GM20431 (cell line): ENCODE measurements at regions not wholly inside any gene's neighbourhood (a gene's known extent, or its start where the extent isn't known, plus 50 kb on each side); places are given as distances from the start of the nearest gene placed in this dataset.

Source experiments
- in situ Hi-C: fragments of 300-500 bp; cut with MseI, MboI; formaldehyde crosslinking; loops from one replicate; pipeline ENCODE4 v1.15.0; 2020; ENCODE audit warnings: low sequenced_read_pairs; ENCODE audit not compliant: unreplicated experiment

DNA sequence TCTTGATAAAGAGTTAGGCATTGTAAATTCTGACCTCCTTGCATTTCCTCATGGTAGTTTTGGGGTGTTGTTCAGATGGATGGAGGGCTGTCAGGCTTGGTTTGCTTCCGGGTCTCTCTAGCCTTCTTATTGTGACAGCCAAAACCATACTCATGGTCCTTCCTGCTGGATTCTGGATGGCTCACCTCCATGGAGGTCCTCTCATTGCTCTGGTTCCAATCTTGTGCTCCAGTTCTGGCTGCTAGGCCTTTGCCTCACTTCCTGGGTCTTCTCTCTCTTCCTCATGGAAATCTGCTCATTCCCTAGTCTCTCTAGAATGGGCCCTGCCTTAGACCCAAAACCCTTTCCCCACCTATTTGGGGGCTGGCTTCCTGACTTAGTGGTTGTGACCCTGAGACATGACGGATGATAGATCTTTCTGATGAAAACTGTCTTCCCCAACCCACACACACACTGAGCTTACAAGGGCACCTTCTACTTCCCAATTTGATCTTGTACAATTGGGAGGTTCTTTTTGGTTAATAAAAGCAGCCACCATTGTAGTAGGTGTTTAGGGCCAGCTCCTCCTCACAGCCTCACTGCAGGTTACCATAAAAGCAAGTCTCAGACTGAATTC lies 66.2 kb upstream of the XCR1 start:
- in situ Hi-C loops = loop anchor here (10.0 kb wide), 1 partner anchor 111 kb away; the partner anchor contains the start of gene CCR1

DNA sequence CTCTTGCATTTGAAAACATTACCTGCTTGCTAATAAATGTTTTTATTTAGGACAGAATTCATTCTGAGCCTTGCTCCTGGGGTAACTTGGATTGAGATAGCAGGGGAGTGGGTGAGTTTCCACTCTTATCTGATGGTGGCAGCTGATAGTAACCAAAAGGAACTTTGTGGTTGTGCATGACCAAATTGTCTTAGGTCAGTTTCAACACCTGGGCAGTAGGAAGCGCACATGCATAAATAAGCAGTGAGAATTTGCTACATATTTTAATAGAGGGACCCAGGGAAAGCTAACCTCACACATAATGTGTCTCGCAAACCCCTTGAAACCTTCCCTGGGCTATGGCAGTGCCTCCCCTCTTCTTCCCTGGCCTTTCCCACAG lies 65.4 kb upstream of the XCR1 start:
- in situ Hi-C loops = loop anchor here (10.0 kb wide), 1 partner anchor 112 kb away; the partner anchor contains the start of gene CCR1

DNA sequence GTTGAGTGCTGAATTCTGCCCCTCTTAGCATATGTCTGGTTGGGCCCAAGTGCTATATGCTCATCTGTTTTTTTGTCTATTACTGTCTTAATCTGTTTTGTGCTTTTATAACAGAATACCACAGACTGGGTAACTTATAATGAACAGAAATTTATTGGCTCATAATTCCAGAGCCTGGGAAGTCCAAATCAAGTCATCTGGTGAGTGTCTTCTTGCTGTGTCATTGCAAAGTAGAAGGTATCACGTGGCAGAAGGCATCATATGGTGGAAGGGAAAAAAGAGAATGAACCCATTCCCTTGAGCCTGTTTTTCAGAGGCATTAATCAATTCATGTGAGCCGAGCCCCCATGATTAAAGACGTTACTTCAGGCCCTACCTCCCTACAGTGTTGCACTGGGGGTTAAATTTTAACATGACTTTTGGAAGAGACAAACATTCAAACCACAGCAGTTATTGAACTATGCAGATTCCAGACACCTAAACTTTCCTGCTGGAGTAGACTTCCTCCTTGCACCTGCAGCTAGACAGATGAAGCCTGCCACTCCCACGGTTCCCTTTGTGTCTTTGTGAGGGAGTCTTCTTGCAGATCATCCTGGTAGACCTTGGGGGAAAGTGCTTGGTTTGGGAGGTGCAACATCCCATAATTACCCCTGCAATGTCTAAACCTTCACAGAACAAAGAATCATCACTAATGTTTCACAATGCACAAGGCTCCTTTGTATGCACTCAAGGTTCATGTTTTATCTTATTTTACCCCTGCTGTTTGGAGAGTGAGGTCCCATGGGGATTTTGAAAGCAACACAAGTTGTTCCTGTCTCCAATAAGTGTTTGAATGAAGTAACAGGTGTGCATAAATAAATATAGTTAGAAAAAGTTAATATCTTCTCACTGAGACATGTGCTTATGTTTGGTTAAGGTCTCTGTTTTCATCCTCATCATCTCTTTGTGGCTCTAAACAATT lies 64.7 kb upstream of the XCR1 start:
- in situ Hi-C loops = loop anchor here (10.0 kb wide), 1 partner anchor 113 kb away; the partner anchor contains the start of gene CCR1

DNA sequence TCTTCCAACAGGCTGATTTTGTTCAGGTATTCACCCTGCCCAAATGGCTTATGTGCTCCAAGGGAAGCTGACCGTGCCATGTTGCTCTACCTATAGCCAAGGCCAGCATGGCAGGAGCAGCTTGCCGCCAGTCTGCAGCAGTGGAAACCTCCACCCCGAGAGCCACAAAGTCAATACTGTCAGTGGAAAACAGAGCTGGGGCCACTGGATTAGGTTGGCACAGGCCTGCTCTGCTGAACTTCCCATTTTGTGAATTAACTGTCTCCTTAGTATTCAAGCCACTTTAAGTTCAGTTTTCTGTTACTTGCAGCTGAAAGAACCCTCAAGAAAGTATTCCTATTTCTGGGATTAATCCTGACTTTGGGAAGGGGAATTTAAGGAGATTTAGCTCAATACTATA lies 63.8 kb upstream of the XCR1 start:
- in situ Hi-C loops = loop anchor here (10.0 kb wide), 1 partner anchor 114 kb away; the partner anchor contains the start of gene CCR1

DNA sequence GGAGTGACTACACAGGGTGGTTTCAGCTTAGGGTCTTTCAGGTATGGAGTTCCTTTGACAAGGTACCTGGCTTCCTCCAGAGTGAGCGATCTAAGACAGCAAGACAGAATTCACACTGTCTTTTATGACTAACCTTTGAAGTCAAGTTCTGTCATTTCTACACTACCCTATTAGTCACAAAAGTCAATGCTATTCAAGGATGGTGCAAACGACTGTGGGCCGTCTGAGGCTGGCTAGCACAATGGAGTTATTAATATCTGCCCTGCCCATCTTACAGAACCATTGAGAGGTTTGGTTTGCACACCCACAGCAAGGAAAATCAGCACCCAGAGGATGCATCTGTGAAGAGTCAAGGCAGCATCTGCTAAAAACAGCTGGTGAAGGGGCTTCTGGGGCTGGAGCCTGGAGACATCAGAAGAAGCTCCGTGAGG lies 62.9 kb upstream of the XCR1 start:
- in situ Hi-C loops = loop anchor here (10.0 kb wide), 1 partner anchor 115 kb away; the partner anchor contains the start of gene CCR1

DNA sequence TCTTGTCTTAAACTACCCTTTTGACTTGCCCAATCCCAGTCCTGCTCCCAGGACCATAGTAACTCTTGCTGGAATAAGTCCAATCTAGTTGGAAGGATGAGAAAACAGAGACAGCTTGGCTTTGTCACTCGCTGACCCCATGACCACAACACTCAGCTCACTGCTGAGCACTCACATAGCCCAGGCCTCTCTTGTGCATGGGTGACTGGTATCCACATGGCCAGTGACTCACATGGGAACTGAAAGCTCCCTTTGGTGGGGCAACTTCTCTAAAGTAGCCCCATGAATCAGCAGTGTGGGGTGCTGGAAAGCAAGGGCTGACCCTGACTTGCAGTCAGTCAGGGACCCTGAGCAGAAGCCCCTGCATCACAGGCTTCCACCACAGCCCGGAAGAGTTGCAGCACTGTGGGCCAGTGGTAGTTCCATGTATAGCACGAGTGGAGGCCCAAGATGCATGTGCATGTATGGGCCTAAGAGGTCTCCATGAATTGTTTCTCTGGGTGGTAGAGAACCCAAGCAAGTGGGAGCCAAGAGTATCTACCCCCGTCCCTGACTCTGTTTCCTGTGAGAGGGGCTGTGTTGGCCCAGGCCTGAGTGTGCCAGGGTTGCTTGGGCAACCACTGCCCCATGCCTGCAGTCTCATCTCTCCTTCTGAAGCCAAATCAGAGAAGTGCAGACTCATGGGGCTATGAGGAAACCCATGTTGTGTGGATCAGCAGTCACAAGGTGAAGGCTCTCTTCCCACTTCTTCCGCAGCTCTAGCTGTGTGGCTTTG lies 62.1 kb upstream of the XCR1 start:
- in situ Hi-C loops = loop anchor here (10.0 kb wide), 2 partner anchors 115 to 295 kb away; partner anchors contain the start of gene CCR1

DNA sequence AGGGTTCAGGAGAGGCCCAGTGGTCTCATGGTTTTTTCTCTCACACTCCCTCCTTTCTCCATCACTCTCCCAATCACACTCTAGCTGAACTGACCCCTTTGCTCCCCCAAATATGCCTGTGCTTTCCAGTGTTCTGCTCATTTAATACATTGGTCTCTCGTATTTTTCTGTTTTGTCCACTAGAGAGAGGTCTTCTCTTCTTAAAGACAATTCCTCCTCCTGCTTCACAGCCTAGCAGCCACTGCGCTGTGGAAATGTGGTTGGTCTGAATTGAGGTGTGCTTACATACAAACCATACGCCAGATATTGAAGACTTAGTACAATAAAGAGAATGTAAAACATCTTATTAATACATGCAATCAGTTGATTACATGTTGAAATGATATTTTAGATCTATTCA lies 60.6 kb upstream of the XCR1 start:
- in situ Hi-C loops = loop anchor here (10.0 kb wide), 1 partner anchor 297 kb away; no protein-coding TSS in a partner anchor

DNA sequence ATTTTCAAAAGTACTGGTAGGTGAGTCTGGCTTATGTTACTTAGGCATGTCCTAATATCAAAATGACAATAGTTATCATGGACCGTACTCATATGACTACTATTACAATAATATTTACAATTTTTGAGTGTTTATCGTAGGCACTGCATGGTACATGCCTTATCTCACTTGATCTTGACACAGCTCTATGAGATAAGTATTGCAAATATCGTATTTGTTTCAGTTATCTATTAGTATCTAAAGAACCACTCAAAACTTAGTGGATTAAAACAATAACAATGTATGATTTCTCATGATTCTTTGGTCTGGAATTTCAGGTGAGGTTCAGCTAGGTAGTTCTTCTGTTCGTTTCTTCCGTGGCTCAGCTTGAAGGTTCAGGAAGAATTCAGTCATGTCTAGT lies 59.7 kb upstream of the XCR1 start:
- in situ Hi-C loops = loop anchor here (10.0 kb wide), 1 partner anchor 298 kb away; no protein-coding TSS in a partner anchor

DNA sequence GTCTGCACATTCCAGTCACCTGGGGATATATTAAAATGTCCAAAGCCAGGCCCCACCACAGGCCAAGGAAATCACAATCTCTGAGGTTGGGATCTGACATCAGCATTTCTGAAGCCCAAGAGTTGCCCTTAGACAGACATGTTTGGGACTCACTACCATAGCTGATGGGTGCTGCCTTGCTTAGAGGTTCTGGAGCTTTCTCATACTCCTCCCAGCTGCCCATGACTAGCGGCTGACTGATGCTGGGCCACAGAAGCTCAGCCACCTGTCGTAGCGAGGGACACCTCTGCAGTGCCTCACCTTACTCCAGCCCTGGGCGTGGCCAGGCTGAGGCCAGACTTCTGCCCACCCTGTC lies 58.8 kb upstream of the XCR1 start:
- in situ Hi-C loops = loop anchor here (10.0 kb wide), 1 partner anchor 299 kb away; no protein-coding TSS in a partner anchor

DNA sequence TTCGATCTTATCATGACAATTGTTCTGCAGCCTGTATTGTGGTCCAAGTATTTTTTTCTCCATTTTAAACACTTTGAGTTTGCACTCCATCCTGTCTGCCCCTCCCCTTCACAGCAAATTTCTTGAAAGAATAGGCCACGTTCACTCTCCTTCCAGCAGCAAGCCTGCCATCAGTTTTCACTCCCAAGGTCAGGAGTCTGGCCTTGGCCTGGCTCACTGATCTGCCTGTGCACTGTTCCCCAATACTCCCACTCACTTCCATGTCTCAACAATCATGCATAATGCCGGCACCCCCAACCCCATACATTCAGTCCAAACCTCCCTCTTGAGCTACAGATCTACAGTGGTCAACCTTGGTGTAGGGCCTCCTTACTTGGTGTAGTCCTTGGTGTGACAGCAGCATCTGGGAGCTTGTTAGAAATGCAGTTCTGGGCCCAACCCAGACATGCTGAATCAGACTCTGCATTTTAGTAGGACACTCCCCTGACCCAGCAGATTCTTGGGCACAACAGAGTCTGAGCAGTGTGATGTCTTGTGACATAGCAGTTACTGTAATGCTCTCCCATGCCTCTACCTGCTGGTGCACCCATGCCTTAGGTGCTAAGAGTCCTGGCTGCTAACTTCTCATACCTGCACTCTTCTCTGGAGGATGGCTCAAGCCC lies 58.3 kb upstream of the XCR1 start:
- in situ Hi-C loops = loop anchor here (10.0 kb wide), 1 partner anchor 299 kb away; no protein-coding TSS in a partner anchor

DNA sequence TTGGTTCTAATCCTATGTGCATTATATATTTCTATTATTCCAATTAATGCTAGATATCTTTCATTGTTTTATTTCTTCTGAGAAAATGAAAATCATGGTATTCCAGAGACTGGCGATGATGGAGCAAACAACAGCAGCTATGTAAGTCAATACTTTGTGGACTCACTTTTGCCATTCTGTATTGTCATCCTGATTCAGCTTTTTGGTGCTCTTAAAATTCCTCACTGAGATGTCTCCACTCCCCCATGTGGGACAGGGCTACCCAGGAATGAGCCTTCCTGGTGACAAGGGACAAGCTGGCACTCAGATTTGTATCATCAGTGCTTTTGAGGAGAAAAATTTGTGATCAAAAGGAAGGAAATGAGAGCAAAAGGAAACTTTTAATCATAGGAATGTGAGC lies 56.7 kb upstream of the XCR1 start:
- in situ Hi-C loops = loop anchor here (10.0 kb wide), 1 partner anchor 301 kb away; no protein-coding TSS in a partner anchor

DNA sequence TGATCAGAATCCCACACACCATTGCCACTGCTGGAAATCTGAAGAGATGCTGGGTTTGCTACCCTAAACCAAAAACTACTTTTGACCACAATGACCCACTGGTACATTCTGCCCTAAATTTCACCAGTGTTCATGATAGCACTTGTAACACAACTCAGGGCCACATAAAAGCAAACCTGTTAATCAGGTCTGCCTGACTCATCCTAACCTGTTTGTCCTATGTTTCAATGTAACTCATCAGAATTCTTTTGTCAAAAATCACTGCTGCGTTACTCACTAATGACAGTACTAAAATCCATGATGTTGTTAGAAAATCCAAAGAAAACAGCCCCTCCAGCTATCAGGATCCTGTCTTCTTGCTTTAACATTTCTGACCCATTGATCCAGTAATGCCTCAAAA lies 55.6 kb upstream of the XCR1 start:
- in situ Hi-C loops = loop anchor here (10.0 kb wide), 1 partner anchor 302 kb away; no protein-coding TSS in a partner anchor

DNA sequence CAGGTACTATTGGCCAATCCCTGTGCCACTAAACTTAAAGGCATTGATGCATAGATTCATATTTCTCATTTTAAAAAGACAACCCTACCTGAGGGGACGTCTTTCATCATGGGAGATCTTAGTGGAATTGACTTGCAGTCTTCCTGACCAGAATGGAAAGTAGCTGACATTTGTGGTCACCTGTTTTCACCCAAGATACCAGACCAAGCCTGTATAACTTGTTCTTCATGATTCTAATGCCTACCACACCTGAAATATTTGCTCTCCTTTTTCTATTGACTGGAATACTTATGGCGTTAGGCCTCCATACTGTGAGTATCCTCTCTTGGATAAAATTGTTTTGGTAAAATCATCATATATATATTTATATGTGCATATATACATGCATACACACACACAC lies 54.7 kb upstream of the XCR1 start:
- in situ Hi-C loops = loop anchor here (10.0 kb wide), 1 partner anchor 303 kb away; no protein-coding TSS in a partner anchor

DNA sequence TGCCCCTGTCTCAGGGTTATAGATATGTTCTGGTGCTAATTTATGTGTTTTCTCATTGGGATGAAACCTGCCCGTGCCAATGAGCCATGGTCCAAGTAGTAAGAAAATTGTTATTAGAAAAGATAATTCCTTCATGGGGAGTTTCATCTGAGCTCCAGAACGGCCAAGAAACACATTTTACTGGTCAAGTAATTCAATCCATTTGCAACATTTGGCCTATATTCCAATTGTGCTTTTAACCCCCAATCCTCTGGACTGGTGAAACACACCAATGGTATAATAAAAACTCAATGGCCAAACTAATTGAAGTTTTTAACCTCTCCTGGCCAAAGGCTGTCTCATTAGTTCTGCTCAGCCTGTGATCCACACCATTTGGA lies 53.7 kb upstream of the XCR1 start:
- in situ Hi-C loops = loop anchor here (10.0 kb wide), 1 partner anchor 304 kb away; no protein-coding TSS in a partner anchor

DNA sequence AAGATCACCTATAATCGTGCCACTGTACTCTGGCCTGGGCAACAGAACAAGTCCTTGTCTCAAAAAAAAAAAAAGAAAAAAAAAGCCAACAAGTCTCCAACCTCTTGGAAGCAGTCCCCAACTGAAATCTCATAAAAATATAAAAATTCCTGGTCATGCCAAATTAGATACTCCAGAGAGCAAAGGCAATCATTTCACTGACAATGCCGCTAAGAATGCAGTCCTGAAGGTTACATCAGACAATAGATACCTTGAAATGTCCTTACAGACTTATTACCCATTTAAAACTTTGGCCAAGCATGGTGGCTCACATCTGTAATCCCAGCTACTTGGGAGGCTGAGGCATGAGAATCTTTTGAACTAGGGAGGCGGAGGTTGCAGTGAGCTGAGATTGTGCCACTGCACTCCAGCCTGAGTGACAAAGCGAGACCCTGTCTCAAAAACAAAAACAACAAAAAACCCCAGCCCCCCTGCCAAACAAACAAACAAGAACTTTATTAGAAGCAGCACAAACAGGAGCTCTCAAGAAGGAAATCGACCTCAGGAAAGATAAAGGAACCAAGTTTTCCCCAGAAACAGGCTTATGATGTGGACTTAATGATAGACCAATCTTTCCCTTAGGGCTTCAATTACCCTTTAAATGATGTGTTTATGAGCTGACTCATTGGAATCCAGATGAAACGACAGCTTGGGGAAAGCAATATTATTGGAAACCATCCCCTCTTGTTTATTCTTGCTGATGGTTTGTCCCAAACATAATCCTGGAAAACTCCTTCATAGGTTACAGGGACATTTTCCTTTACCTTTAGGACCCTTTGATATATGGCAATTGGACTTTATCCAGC lies 53.1 kb upstream of the XCR1 start:
- in situ Hi-C loops = loop anchor here (10.0 kb wide), 1 partner anchor 304 kb away; no protein-coding TSS in a partner anchor

DNA sequence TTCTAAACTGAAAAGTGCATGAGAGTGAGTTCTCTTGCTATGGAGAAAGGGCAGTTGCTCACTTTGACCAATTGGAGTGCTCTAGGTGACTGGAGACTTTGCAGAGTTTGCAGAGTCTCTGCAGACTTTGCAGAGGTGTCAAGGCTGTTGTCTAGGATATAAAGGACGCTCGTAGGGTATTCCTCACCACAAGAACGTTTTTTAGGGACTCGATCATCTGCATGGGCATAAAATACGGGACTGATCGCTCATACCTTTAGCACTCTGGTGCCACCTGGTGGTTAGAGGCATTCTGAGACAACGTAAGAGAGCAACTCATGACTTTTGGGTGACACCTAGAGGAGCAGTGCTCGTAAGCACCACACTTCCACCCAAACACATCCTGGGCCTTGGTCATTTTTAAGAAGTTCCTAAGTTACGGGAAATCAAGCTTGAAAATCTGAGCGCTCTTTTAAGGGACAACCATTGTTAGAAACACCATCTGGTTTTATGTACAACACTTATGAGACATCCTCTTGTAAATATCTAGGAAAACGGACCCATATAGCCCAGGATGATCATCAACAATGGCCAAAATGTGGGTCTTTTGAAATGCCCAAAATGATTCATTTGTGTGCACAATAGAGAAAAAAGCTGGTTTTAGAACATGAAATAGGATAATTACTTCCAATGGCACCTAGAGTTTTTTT lies 51.6 kb upstream of the XCR1 start:
- in situ Hi-C loops = loop anchor here (5.0 kb wide), 1 partner anchor 147 kb away; no protein-coding TSS in a partner anchor
